ENCODE measurements at regions not wholly inside any gene's neighbourhood (a gene's known extent, or its start where the extent isn't known, plus 50 kb on each side); places are given as distances from the start of the nearest gene placed in this dataset.
A peak's percentile ranks its signal among the peaks of the same experiment; 100 is the strongest.

- DNase-seq (ENCODE audit: low read depth in 1 of 2, low spot score in 2 of 2) (peak; percentile 15 to 77), FAIRE-seq (peak; percentile 88)
- no peak overlapping the region for H2BK15ac ChIP-seq (ENCODE audit: low read length)
- ChIA-PET POLR2A (ENCODE audit: partially characterized antibody) (interaction anchor here (1.0 to 1.4 kb wide), 3 partner anchors 157 to 160 kb away, joined by 3 to 11 read pairs (median 4); partner anchors contain the start of gene ARRDC3), CTCF (ENCODE audit: partially characterized antibody) (interaction anchor here (0.6 to 3.7 kb wide), 33 partner anchors 9 to 359 kb away, joined by 3 to 92 read pairs (median 4); partner anchors contain the start of gene ARRDC3)
- no peaks in the 10 kb centered on the region; a peak in 2 of 7 replicates for H3K4me1 ChIP-seq (replicated peaks in 1 of 4; ENCODE audit: control insufficient read depth in 3 of 4, insufficient read depth in 4 of 4, low read length in 3 of 4)
- no peak overlapping the region for H2BK120ac ChIP-seq (replicated peaks; ENCODE audit: low read depth, low read length)
- no peak overlapping the region for H4K5ac ChIP-seq (ENCODE audit: insufficient read length, low read depth, low read length)
- H2BK5ac ChIP-seq (ENCODE audit: low read depth, low read length) = no peak overlapping the region
- no peak overlapping the region for H2AK5ac ChIP-seq (ENCODE audit: low read depth, low read length)
- H3K18ac ChIP-seq (ENCODE audit: extremely low read depth, low read length) = no peak overlapping the region
- H4K8ac ChIP-seq (ENCODE audit: extremely low read depth, insufficient read depth, low read length) = no peak overlapping the region
- H3K23ac ChIP-seq (ENCODE audit: insufficient read length) = no peak overlapping the region
- H3K27me3 ChIP-seq (replicated peaks in 1 of 4; ENCODE audit: control insufficient read depth in 3 of 4, extremely low read depth in 1 of 4, insufficient read depth in 3 of 4, low read length in 3 of 4) = no peaks in the 10 kb centered on the region
- no peak overlapping the region for H3K4me2 ChIP-seq (ENCODE audit: insufficient read depth in 1 of 2, low read depth in 2 of 2, low read length in 2 of 2)
- H3K4ac ChIP-seq (replicated peaks; ENCODE audit: insufficient read length, low read depth, low read length) = no peak overlapping the region
- no peak overlapping the region for H2BK12ac ChIP-seq (ENCODE audit: low read depth, low read length)
- H3K56ac ChIP-seq (replicated peaks; ENCODE audit: insufficient read length, low read depth, low read length) = no peak overlapping the region
- H3K36me3 ChIP-seq (ENCODE audit: control insufficient read depth in 2 of 4, insufficient read depth in 4 of 4, low read length in 3 of 4) = no peaks in the 10 kb centered on the region
- H3K14ac ChIP-seq (ENCODE audit: insufficient read length) = no peak overlapping the region
- H2BK20ac ChIP-seq (ENCODE audit: low read length) = no peak overlapping the region
- peak overlapping the region; percentile 18; the same call in 1 of the 2 replicates for H2AFZ ChIP-seq (ENCODE audit: low read length)
- H3K79me2 ChIP-seq (ENCODE audit: control insufficient read depth in 1 of 2, insufficient read depth in 2 of 2, low read length in 2 of 2) = no peaks in the 10 kb centered on the region
- H4K20me1 ChIP-seq (replicated peaks in 1 of 2; ENCODE audit: control insufficient read depth in 1 of 2, insufficient read depth in 2 of 2, low read length in 2 of 2) = no peaks in the 10 kb centered on the region
- no peak overlapping the region for H3K27ac ChIP-seq (ENCODE audit: low read depth, low read length)
- no peak overlapping the region for H4K91ac ChIP-seq (replicated peaks; ENCODE audit: insufficient read length, low read length)
- H3K79me1 ChIP-seq (ENCODE audit: low read depth, low read length) = no peaks in the 10 kb centered on the region
- no peaks in the 10 kb centered on the region for H3K23me2 ChIP-seq (ENCODE audit: low read depth, low read length)
- no peak overlapping the region for H3K4me3 ChIP-seq (ENCODE audit: extremely low read depth in 1 of 4, insufficient read depth in 2 of 4, low read depth in 3 of 4, low read length in 4 of 4)
- H3K9ac ChIP-seq (replicated peaks in 1 of 4; ENCODE audit: extremely low read depth in 1 of 4, low read depth in 3 of 4, low read length in 3 of 4) = no peak overlapping the region
- 0 out of 4 replicates have a peak, but pooled peaks cover 0 to 2% of the 10 kb centered on the region in 2 experiments for H3K9me3 ChIP-seq (ENCODE audit: insufficient read depth in 2 of 2, low read depth in 1 of 2, low read length in 1 of 2)
- 51% methylated on average over 10 of the region's 10 CpGs; no CpG with 5 or more reads in 1 of the 2 experiments for WGBS, 2 experiments (ENCODE audit: extremely low coverage in 1 of 2, insufficient coverage in 1 of 2, insufficient read length in 1 of 2, insufficient replicate concordance in 2 of 2, low coverage in 1 of 2, low lambda C conversion rate in 2 of 2, missing lambda C conversion rate in 1 of 2)
- TF ChIP-seq EZH2 (IDR thresholded peaks at IDR 0.05; ENCODE audit: low read depth, low read length, severe bottlenecking) = no peak
- TF ChIP-seq RAD21 (IDR thresholded peaks at IDR 0.05 in 1 of 2, conservative IDR thresholded peaks at IDR 0.05 in 1 of 2; ENCODE audit: low read depth in 2 of 2, low read length in 2 of 2) = peak; percentile 93
- TF ChIP-seq KDM4A (IDR thresholded peaks at IDR 0.05; ENCODE audit: low read depth, low read length, severe bottlenecking) = no peak
- no peak for TF ChIP-seq CTBP2 (IDR thresholded peaks at IDR 0.05; ENCODE audit: borderline replicate concordance, insufficient read depth, insufficient read length, low read length)
- TF ChIP-seq SAP30 (IDR thresholded peaks at IDR 0.05; ENCODE audit: insufficient read depth, insufficient replicate concordance, low read length) = no peak
- no peak for TF ChIP-seq USF2 (IDR thresholded peaks at IDR 0.05; ENCODE audit: low read length)
- TF ChIP-seq ATF2 (IDR thresholded peaks at IDR 0.05; ENCODE audit: low read length) = no peak
These were observed 157.1 kb downstream of the ARRDC3 start for GRCh38 chr5:91225848-91226686.

All from H1 (cell line).